ENCODE measurements at regions not wholly inside any gene's neighbourhood (a gene's known extent, or its start where the extent isn't known, plus 50 kb on each side); places are given as distances from the start of the nearest gene placed in this dataset.

DNA sequence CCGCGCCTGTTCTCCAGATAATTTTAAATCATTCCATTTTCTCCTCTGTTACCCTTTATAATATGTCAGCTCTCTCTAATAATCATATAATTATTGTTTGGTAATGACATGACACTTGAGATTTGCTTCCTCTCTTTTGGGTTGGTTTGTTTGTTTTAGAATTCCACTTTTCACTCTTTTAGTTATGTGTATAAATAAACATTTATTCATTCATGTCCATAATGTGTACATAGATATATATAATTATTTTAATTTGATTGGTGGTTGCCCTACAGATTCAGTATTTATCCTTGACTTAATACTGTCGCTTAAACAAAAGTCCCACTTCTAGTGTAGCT lies 93.4 kb upstream of the FMN2 start:
- TF ChIP-seq, protein P1, sequence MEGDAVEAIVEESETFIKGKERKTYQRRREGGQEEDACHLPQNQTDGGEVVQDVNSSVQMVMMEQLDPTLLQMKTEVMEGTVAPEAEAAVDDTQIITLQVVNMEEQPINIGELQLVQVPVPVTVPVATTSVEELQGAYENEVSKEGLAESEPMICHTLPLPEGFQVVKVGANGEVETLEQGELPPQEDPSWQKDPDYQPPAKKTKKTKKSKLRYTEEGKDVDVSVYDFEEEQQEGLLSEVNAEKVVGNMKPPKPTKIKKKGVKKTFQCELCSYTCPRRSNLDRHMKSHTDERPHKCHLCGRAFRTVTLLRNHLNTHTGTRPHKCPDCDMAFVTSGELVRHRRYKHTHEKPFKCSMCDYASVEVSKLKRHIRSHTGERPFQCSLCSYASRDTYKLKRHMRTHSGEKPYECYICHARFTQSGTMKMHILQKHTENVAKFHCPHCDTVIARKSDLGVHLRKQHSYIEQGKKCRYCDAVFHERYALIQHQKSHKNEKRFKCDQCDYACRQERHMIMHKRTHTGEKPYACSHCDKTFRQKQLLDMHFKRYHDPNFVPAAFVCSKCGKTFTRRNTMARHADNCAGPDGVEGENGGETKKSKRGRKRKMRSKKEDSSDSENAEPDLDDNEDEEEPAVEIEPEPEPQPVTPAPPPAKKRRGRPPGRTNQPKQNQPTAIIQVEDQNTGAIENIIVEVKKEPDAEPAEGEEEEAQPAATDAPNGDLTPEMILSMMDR (IDR thresholded peaks at IDR 0.05): no peak
- TF ChIP-seq MAX (IDR thresholded peaks at IDR 0.05) (no peak), SREBF2 (IDR thresholded peaks at IDR 0.05) (no peak), SMC3 (IDR thresholded peaks at IDR 0.05) (no peak), GATA3 (IDR thresholded peaks at IDR 0.05; ENCODE audit: borderline replicate concordance) (no peak), CHD2 (IDR thresholded peaks at IDR 0.05; ENCODE audit: low read length, partially characterized antibody) (no peak), POLR2A (IDR thresholded peaks at IDR 0.05; ENCODE audit: low read length) (no peak), CHD4 (IDR thresholded peaks at IDR 0.05; ENCODE audit: borderline replicate concordance) (no peak), FOSB (CRISPR knock-in tag; IDR thresholded peaks at IDR 0.05) (no peak), RAD21 (conservative IDR thresholded peaks at IDR 0.05 in 1 of 2, IDR thresholded peaks at IDR 0.05 in 1 of 2) (no peak)
- TF ChIP-seq, protein P2, sequence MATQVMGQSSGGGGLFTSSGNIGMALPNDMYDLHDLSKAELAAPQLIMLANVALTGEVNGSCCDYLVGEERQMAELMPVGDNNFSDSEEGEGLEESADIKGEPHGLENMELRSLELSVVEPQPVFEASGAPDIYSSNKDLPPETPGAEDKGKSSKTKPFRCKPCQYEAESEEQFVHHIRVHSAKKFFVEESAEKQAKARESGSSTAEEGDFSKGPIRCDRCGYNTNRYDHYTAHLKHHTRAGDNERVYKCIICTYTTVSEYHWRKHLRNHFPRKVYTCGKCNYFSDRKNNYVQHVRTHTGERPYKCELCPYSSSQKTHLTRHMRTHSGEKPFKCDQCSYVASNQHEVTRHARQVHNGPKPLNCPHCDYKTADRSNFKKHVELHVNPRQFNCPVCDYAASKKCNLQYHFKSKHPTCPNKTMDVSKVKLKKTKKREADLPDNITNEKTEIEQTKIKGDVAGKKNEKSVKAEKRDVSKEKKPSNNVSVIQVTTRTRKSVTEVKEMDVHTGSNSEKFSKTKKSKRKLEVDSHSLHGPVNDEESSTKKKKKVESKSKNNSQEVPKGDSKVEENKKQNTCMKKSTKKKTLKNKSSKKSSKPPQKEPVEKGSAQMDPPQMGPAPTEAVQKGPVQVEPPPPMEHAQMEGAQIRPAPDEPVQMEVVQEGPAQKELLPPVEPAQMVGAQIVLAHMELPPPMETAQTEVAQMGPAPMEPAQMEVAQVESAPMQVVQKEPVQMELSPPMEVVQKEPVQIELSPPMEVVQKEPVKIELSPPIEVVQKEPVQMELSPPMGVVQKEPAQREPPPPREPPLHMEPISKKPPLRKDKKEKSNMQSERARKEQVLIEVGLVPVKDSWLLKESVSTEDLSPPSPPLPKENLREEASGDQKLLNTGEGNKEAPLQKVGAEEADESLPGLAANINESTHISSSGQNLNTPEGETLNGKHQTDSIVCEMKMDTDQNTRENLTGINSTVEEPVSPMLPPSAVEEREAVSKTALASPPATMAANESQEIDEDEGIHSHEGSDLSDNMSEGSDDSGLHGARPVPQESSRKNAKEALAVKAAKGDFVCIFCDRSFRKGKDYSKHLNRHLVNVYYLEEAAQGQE (IDR thresholded peaks at IDR 0.05): no peak

All from A549 (cell line).